GM03348 (cell line): ENCODE measurements at regions not wholly inside any gene's neighbourhood (a gene's known extent, or its start where the extent isn't known, plus 50 kb on each side); places are given as distances from the start of the nearest gene placed in this dataset.
"Not testable (repeated sequence)": the region's sequence is repeated elsewhere in the genome, so short reads cannot be mapped to it uniquely, and the experiment has no call there.

Experiments
- DNase-seq: peaks from one replicate; pipeline ENCODE4 v3.0.0; 2012; ENCODE audit warnings: low spot score

DNA sequence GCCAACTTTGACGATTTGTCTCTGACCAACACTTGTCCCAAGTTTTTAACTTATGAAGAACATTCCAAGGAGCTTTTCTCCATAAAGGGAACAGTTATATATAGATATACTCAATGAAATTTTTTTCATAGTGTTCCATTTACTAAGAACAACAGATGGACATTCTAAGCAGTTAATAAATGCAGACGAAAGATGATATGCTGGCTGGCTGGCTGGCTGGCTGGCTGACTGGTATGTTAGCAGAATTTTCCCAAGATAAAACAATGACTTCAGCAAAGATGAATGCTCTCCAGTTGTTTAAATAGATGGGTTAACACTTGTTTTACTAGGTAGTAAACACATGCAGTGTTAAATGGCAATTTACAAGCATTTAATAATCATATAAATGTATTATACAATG, 62.2 kb downstream of the SPANXN3 start:
- no peak for DNase-seq

DNA sequence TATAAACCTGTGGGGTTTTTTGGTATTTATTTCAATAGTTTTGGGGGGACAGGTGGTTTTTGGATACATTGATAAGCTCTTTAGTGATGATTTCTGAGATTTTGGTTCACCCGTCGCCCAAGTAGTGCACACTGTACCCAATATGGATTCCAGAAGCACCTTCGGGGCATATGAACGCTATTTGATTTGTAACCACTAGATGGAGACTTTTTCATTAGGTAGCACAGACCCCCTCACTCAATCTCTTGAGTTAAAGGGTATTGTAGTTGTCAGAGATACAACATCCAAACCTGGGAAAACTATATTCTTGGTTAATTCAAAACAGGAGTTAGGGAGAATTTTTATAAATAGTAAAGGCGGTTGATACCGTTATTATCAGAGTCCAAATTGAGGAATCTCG, 79.8 kb downstream of the SPANXN3 start:
- DNase-seq = peak; percentile 1

- no peak for DNase-seq
Measured at GRCh38 chrX:143435916-143436315, 81.4 kb downstream of the SPANXN3 start.

GRCh38 chrX:143429811-143430210, 87.5 kb downstream of the SPANXN3 start:
- DNase-seq = no peak

- no peak for DNase-seq
Measured at GRCh38 chrX:143429131-143429530, 88.1 kb downstream of the SPANXN3 start.

DNA sequence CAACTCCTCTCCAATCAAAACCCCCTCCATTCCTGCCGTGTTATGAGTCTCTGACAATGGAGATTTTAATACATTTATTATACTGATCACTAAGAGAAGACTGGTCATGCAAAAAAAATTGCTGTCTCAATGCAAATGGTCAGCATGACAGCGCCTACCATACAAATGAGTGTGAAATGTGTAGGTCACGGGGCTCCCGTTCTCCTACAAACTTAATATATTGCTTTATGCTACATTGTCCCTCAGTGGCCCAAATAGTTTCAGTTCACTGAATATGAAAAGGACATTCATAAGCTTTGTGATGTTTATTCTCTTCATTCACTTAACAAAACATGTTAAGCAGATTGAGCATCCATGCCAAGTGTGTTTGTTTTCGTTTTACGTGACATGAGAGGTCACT, 116.1 kb downstream of the SPANXN3 start:
- no peak for DNase-seq

- no peak for DNase-seq
Measured at GRCh38 chrX:143378851-143379250, 138.4 kb downstream of the SPANXN3 start.

DNA sequence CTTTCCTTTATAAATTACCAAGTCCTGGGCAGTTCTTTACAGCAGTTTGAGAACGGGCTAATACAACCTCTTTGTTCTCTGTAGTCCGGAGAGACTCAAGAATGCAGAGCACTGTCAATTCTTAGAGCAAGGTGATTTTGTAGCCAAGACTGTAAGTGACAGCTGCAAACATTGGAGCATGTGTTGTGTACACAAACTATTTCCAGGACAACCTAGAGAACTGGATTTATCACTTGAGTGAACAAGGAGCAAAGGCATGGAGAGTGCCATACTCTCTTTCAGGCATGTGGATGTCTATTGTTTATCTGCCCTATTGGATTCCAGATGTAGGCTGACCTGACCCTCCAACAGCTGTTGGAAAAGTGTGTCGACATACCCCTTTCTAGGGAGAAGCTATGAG, 153.9 kb downstream of the SPANXN3 start:
- no peak for DNase-seq

- DNase-seq = no peak
Measured at GRCh38 chrX:143340190-143340589, 177.1 kb downstream of the SPANXN3 start.

GRCh38 chrX:143336261-143336660, 181.0 kb downstream of the SPANXN3 start:
- no peak for DNase-seq

GRCh38 chrX:143319526-143319925, 197.7 kb downstream of the SPANXN3 start:
- no peak for DNase-seq

- DNase-seq = not testable (repeated sequence)
Measured at GRCh38 chrX:143318857-143319256, 198.4 kb downstream of the SPANXN3 start.

- DNase-seq = no peak
Measured at GRCh38 chrX:143306991-143307937, 210.0 kb downstream of the SPANXN3 start.

- no peak for DNase-seq
Measured at GRCh38 chrX:143304518-143304917, 212.8 kb downstream of the SPANXN3 start.

DNA sequence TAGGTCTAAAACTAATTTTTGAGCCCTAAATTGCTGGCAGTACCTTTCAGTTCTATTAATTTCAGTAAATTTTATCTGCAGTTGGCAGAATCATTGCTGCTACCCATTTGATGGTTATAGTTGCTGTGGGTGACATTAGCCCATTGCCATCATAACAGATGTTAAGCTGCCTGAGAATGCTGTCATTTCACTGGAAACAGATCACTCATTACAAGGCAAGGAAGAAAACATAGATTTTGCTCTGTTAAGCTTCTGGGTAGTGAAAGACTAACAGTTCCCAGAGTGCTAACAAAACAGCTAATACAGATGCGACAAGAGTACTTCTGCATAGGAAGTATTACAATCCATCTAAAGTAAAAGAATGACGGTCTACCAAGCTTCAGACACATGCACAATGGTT, 213.2 kb downstream of the SPANXN3 start:
- no peak for DNase-seq

- DNase-seq = no peak
Measured at GRCh38 chrX:143298663-143299241, 218.5 kb downstream of the SPANXN3 start.

DNA sequence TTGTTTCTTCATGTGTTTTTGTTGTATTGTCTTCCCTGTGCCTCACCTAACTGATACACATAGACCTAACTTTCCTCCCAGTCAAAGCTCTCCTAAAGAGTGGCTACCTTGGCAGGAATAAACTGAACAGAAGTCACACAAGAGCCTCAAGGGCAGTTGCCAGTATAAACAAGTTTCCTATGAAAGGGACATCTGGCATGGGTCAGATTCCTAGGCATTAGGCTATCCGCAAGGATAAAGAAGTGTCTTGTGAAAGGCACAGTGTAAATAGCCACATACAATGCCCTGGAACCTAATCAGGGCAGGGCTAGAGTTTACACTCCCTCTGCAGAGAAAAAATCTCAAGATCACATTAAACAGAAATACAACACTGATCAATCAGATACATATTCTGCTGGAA, 220.8 kb downstream of the SPANXN3 start:
- DNase-seq = no peak

DNA sequence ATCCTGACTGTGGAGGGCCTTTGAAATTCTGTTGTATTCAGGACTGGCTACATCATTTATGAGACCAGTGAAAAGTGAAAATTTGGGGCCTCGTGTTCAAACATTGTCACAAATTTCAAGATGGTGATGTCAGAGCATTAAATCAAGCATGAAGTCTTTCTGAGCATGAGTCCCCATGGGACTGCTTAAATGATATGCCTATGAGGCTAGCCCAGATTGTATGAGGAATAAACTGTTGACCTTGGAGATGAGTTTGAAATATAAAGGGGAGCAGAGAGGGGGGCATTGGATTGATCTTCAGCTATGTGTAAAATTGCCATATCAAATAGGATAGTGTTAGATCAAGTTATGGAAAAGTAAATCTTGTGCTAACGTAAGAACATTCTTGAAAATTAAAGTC, 230.0 kb downstream of the SPANXN3 start:
- no peak for DNase-seq

DNA sequence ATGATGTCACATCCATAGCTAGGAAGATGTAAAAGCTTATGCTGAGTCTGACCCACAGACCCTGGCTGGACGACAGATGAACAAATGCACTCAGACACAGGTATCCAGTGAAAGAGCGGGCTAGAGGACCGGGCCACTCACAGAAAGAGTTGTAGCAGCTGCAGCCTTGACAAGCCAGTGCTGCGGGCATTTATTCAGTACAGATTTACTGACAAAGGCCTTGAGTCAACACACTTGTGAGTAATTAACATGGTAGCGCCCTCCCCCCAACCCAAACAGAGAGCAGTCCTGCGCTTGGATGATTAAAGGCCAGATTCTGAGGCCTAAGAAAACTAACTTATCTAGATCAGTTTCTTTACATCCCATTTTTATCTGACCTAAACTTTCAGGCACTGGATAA, 244.6 kb downstream of the SPANXN4 start:
- no peak for DNase-seq

GRCh38 chrX:143244593-143244992, 218.9 kb downstream of the SPANXN4 start:
- not testable (repeated sequence) for DNase-seq

DNA sequence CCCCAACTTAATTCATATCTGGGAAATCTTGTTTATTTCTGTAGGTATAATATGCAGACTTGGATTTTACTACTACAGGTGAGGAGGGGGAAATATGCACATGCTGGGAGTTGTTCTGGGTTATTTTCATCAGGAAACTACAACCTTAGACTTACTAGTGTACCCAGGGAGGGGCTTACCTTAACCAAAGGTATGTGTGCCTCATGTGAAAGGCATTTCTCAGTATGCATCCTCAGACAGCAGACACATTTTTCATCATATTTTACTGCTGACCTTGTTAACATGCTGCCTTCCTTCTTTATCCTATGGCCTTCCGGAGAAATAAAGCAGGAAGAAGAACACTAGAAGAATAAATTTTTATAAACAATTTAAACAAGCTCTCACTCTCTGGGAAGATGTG, 214.9 kb downstream of the SPANXN4 start:
- no peak for DNase-seq

DNA sequence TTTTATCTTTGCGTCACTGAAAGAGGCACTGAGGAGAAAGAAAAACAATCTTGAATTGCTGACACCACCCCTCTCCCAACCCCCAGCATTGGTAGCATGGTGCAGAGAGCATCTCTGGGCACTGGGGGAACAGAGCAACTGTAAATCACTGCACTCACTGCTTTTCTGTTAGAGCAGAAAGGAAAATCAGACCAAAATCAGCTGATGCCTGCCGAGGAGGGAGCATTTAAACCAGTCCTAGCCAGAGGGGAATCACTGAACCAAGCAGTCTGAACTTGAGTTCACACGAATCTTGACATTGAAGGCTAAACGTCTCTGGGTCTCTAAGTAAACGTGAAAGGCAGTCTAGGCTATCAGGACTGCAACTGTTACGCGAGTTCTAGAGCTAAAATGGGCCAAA, 205.8 kb downstream of the SPANXN4 start:
- DNase-seq = no peak

DNA sequence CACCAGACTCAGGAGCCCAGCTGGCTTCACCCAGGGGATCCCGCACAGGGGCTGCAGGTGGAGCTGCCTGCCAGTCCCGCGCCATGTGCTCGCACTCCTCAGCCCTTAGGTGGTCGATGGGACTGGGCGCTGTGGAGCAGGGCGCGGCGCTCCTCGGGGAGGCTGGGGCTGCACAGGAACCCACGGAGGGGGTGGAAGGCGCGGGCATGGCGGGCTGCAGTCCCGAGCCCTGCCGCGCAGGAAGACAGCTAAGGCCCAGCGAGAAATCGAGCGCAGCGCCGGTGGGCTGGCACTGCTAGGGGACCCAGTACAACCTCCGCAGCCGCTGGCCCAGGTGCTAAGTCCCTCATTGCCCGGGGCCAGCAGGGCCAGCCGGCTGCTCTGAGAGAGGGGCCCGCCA, 202.9 kb downstream of the SPANXN4 start:
- DNase-seq = not testable (repeated sequence)

DNA sequence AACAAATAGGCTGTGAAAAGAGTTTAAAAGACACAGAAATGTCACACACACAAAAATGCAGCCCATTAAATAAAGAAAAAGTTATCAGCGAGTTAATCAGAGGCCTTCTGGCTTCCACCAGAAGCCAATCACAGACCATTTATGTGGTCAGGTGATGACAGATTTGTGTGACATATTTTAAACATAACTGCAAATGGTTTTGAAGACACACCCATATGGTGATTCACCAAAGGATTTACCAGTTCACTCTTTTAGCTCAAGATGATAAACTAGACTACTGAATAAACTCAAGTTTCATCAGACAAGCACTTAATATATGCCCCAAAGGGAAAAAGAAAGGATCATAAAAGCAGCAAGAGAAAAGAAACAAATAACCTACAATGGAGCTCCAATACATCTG, 181.2 kb downstream of the SPANXN4 start:
- DNase-seq = no peak
